DND-41 (cell line): ENCODE measurements at regions not wholly inside any gene's neighbourhood (a gene's known extent, or its start where the extent isn't known, plus 50 kb on each side); places are given as distances from the start of the nearest gene placed in this dataset.

Experiments
- ATAC-seq: fragments of 200-7000 bp; cut with Tn5 transposase; 3 replicates; pipeline ENCODE4 v1.9.1; 2021; ENCODE audit warnings: low read depth; ENCODE audit not compliant: insufficient read depth
- DNase-seq: peaks from one replicate; pipeline ENCODE4 v3.0.0-alpha.2; 2020
- H2AFZ ChIP-seq: 2 replicates; pipeline ENCODE4 v1.6.0; 2012; ENCODE audit warnings: low read depth, low read length
- H3K27ac ChIP-seq: 2 replicates; pipeline ENCODE4 v1.5.1; 2012; ENCODE audit warnings: low read length, inconsistent platforms
- H3K27me3 ChIP-seq: fragments of 200-600 bp; sonication (generic); 2 replicates; pipeline ENCODE4 v1.6.0; 2012; ENCODE audit warnings: low read length, mild to moderate bottlenecking, inconsistent platforms; ENCODE audit not compliant: insufficient read depth, poor library complexity
- H3K36me3 ChIP-seq: 2 replicates; pipeline ENCODE4 v1.5.1; 2012; ENCODE audit warnings: low read length, inconsistent platforms; ENCODE audit not compliant: insufficient read depth
- H3K4me1 ChIP-seq: 2 replicates; pipeline ENCODE4 v1.5.1; 2012; ENCODE audit warnings: mild to moderate bottlenecking, low read length; ENCODE audit not compliant: insufficient read depth
- H3K4me2 ChIP-seq: 2 replicates; pipeline ENCODE4 v1.6.0; 2012; ENCODE audit warnings: mild to moderate bottlenecking, moderate library complexity, low read length, inconsistent platforms; ENCODE audit not compliant: insufficient read depth
- H3K4me3 ChIP-seq, 2 experiments: fragments of 200-600 bp in 1 of 2; shearing (Covaris generic) in 1 of 2; 2 replicates each; pipeline ENCODE4 v1.5.1; 2012 to 2016; ENCODE audit warnings: inconsistent platforms in 2 of 2, low read length in 2 of 2, mild to moderate bottlenecking in 2 of 2, low read depth in 1 of 2, moderate library complexity in 1 of 2
- H3K79me2 ChIP-seq: 2 replicates; pipeline ENCODE4 v1.6.0; 2012; ENCODE audit warnings: low read length, inconsistent platforms; ENCODE audit not compliant: insufficient read depth
- H3K9ac ChIP-seq: 2 replicates; pipeline ENCODE4 v1.6.0; 2012; ENCODE audit warnings: low read depth, mild to moderate bottlenecking, inconsistent platforms, low read length, moderate library complexity
- H3K9me3 ChIP-seq: 2 replicates; pipeline ENCODE4 v1.5.1; 2012; ENCODE audit warnings: low read length, moderate library complexity, mild to moderate bottlenecking, inconsistent platforms; ENCODE audit not compliant: insufficient read depth, severe bottlenecking
- H4K20me1 ChIP-seq: 2 replicates; pipeline ENCODE4 v1.6.0; 2012; ENCODE audit warnings: low read length; ENCODE audit not compliant: insufficient read depth
- EZH2 ChIP-seq: IDR thresholded peaks from 3 replicates; pipeline ENCODE4 v1.6.1; 2012; ENCODE audit warnings: borderline replicate concordance, low read depth, mild to moderate bottlenecking, moderate library complexity, low read length, inconsistent platforms; ENCODE audit not compliant: severe bottlenecking
- TF ChIP-seq, protein P1 (sequence below): IDR thresholded peaks from 2 replicates; pipeline ENCODE4 v1.5.1; 2012; ENCODE audit warnings: borderline replicate concordance, low read length, moderate library complexity, mild to moderate bottlenecking; ENCODE audit not compliant: poor library complexity, severe bottlenecking; ENCODE audit errors: extremely low read depth

DNA sequence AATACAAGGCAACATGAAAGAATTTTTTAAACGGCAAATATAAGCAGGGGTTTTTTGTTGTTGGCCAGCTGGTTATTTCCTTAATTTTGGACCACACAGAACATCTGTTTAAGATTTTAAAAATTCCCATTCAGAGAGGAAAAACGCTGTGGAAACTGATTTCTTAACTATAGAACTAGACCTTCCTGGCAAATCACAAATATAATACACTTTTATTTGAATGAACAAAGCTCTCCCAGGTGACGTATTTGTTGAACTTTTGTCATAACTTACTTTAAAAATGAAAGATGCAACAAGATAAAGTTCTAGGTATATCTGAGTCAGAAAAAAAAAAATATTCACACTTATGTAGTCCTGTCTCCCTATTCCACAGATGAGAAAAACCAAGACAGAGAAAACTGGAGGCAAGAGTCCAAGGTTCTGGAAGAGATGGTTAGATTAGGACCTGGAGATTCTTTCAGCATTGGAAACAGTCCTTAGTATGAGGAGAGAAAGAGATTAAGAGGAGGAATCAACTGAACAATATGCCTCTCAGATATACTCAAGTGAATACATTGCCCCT, 269.1 kb downstream of the NEBL start:
- Histone ChIP-seq H2AFZ (no peak overlapping the region), H3K4me2 (no peak overlapping the region), H3K79me2 (no peaks in the 10 kb centered on the region), H3K27ac (no peak overlapping the region), H3K36me3 (no peaks in the 10 kb centered on the region), H3K4me1 (no peaks in the 10 kb centered on the region), H3K27me3 (no peaks in the 10 kb centered on the region), H3K4me3 (no peak overlapping the region), H3K9ac (no peak overlapping the region), H4K20me1 (no peaks in the 10 kb centered on the region), H3K9me3 (no peaks in the 10 kb centered on the region)
- TF ChIP-seq, protein P1, sequence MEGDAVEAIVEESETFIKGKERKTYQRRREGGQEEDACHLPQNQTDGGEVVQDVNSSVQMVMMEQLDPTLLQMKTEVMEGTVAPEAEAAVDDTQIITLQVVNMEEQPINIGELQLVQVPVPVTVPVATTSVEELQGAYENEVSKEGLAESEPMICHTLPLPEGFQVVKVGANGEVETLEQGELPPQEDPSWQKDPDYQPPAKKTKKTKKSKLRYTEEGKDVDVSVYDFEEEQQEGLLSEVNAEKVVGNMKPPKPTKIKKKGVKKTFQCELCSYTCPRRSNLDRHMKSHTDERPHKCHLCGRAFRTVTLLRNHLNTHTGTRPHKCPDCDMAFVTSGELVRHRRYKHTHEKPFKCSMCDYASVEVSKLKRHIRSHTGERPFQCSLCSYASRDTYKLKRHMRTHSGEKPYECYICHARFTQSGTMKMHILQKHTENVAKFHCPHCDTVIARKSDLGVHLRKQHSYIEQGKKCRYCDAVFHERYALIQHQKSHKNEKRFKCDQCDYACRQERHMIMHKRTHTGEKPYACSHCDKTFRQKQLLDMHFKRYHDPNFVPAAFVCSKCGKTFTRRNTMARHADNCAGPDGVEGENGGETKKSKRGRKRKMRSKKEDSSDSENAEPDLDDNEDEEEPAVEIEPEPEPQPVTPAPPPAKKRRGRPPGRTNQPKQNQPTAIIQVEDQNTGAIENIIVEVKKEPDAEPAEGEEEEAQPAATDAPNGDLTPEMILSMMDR, result no peak
- no peak for TF ChIP-seq EZH2
- ATAC-seq (no peak), DNase-seq (no peak)

DNA sequence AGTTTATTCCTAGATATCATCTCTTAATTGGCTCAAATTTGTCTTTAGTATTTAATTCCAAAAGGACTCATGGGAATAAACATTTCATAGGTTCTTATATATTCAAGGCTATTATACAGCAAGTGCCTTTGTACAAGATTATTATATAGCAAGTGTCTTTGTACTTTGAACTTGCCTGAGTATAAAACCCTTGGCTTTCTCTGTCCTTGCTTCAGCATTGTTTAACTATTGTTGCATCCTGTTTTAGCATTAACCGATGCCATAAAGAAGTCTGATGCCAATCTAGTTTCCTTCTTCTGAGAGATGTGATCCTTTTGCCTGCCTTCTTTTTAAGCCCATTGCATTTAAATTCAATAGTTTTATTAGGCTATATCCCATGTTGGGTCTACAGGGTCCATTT, 270.0 kb downstream of the NEBL start:
- Histone ChIP-seq H3K4me1 (no peaks in the 10 kb centered on the region), H3K79me2 (no peaks in the 10 kb centered on the region), H3K27ac (no peak overlapping the region), H3K4me2 (no peak overlapping the region), H3K9ac (no peak overlapping the region), H3K9me3 (no peaks in the 10 kb centered on the region), H3K27me3 (no peaks in the 10 kb centered on the region), H3K4me3 (no peak overlapping the region), H2AFZ (no peak overlapping the region), H3K36me3 (no peaks in the 10 kb centered on the region), H4K20me1 (no peaks in the 10 kb centered on the region)
- ATAC-seq (no peak), DNase-seq (no peak)
- TF ChIP-seq, protein P1, result no peak
- TF ChIP-seq EZH2, result no peak

DNA sequence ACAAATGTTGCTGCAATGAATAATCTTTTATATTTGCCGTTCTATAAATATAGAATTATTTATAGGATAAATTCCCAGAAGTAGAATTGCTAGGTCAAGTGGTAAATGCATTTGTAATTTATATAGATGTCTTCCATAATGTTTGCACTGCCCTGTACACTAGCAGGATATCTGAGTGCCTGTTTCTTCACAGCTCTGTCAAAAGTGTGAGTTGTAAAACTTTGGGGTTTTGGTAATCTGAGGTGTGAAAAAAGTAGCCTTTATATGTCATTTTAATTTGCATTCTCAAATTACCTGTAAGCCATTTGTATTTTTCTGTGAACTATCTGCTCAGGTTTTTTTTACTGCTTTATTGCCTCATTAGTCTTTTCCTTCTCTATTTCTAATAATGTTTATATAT, 271.2 kb downstream of the NEBL start:
- no peak overlapping the region for H3K27ac ChIP-seq
- no peaks in the 10 kb centered on the region for H3K4me1 ChIP-seq
- H4K20me1 ChIP-seq, result no peaks in the 10 kb centered on the region
- DNase-seq (no peak), ATAC-seq (no peak)
- H3K4me3 ChIP-seq, result no peak overlapping the region
- no peaks in the 10 kb centered on the region for H3K79me2 ChIP-seq
- no peaks in the 10 kb centered on the region for H3K9me3 ChIP-seq
- H2AFZ ChIP-seq, result no peak overlapping the region
- H3K27me3 ChIP-seq, result no peaks in the 10 kb centered on the region
- no peak overlapping the region for H3K4me2 ChIP-seq
- TF ChIP-seq EZH2, result no peak
- TF ChIP-seq, protein P1, result no peak
- H3K36me3 ChIP-seq, result no peaks in the 10 kb centered on the region
- no peak overlapping the region for H3K9ac ChIP-seq

DNA sequence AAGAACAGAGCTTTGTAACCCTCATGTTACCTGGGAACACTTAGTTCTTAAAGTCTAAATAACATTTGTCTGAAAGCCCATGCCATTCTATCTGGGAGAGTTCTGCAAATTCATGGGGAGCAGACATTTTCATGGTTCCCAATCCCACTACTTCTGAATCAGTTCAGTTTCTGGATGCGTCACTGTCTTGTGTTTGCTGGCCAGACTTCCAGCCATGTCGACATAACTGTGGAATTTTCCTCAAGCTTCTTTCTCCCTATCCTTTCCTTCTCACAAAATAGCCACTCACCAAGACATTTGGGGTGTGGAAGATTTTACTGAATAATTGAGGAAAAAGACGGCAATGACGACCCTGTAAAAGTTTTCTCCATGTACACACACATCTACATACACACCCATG, 272.5 kb downstream of the NEBL start:
- H3K27ac ChIP-seq, result no peak overlapping the region

More for the DNA sequence above, 272.5 kb downstream of the NEBL start:
- no peak overlapping the region for H2AFZ ChIP-seq
- H3K4me1 ChIP-seq, result no peaks in the 10 kb centered on the region
- H3K79me2 ChIP-seq, result no peaks in the 10 kb centered on the region
- H3K9me3 ChIP-seq, result no peaks in the 10 kb centered on the region
- H3K27me3 ChIP-seq, result no peaks in the 10 kb centered on the region
- no peak overlapping the region for H3K4me2 ChIP-seq
- H3K9ac ChIP-seq, result no peak overlapping the region
- H4K20me1 ChIP-seq, result no peaks in the 10 kb centered on the region
- H3K4me3 ChIP-seq, result no peak overlapping the region
- H3K36me3 ChIP-seq, result no peaks in the 10 kb centered on the region
- ATAC-seq (no peak), DNase-seq (no peak)
- TF ChIP-seq EZH2, result no peak
- TF ChIP-seq, protein P1, result no peak
